Ammon's horn (tissue), 1 donor: ENCODE measurements at regions not wholly inside any gene's neighbourhood (a gene's known extent, or its start where the extent isn't known, plus 50 kb on each side); places are given as distances from the start of the nearest gene placed in this dataset.

Experiments used
- DNase-seq: peaks from one replicate; pipeline ENCODE4 v3.0.0-alpha.2; 2016; ENCODE audit warnings: low spot score

DNA sequence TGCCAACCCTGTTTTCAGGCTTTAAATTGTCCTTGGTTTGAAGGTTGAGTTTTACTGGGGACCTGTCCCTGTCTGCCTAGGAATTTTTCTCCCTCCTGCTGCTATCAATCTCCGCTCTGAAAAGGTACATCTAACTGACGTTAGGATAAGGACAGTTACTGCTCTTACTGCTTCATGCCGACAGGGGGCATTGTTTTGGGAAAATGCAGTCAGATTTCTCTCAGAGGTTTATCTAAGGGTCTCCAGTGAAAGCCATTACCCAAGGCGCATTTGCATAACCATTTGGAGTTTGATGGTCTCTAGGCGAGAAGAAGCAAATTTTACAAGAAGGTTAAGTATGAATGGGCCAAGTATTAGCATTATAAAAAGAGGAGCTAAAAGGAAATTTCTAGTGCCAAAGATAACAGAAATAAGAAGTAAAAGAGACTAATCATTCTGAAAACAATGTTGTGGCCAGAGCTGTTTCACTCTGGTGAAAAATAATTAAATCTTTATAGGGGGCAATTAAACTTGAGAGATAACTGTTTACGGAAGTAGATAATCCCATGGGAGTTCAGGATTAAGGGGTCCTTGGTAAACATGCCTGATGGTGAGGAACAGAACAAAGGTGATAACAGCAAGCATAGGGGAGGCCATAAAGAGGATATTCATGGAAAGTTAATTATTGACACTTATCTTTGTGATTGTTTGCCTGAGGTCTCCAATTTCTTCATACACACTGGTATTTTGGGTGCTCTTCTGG lies 605.0 kb downstream of the MTRR start:
- DNase-seq = no peak

DNA sequence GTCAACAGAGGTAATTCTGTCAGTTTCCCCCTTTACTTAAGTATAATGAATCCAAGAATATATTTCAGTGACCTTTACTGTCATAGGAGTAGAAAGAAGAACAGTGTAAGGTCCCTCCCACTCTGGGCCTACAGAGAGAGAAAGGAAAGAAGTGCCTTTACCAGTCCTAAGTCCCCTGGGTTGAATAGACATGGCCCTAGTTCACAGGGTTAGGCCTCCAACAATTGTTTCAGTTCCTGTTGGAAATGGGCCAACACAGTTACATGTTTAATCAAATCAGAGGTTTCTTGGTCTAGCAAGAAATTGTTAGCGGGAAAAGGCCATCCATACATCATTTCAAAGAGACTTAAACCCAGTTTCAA lies 605.6 kb downstream of the MTRR start:
- DNase-seq = no peak

DNA sequence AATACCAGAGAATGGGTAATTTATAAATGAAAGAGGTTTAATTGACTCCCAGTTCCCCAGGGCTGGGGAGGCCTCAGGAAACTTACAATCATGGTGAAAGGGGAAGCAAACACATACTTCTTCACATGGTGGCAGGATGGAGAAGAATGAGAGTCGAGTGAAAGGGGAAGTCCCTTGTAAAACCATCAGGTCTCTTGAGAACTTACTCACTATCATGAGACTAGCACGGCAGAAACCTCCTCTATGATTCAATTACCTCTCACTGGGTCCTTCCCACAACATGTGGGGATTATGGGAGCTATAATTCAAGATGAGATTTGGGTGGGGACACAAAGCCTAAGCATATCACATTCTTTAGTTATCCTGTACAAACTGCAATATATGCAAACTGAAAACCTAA lies 609.4 kb downstream of the MTRR start:
- DNase-seq = no peak

DNA sequence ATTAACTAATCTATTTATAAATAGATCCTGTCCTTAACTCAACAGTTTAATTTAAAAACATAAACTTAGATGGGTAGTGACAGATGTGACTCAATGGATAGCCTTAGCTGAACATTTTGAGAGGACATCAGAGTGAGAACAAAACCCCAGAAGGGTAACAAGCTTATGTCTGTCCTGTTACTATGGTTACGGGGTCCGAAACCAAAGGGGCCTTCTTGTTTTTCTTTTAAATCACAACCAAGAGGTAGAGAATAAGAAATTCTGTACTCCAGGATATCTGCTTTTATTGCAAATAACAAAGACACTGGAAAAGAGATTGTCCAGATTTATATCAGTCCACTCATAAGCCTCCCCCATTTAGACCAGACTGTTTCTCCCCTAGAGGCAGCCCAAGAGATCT lies 612.1 kb downstream of the MTRR start:
- DNase-seq = no peak

DNA sequence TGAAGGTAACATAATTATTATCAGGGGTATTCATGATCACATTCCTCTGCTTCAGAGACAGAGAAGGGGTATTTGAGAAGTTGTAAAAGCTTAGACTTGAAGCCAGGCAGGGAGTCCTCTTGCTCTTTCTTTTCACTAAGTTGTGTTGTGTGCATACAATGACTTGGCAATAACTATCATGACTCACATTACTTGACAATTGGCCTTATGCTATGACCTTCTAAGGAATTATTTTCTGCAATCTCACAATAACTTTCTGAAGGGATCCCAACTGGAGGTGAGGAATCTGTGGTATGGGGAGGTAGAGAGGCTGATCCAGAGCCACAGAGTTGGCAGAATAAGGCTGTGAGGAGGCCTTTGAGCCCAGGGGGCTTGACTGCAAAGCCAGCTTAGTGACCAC lies 622.3 kb downstream of the MTRR start:
- no peak for DNase-seq

DNA sequence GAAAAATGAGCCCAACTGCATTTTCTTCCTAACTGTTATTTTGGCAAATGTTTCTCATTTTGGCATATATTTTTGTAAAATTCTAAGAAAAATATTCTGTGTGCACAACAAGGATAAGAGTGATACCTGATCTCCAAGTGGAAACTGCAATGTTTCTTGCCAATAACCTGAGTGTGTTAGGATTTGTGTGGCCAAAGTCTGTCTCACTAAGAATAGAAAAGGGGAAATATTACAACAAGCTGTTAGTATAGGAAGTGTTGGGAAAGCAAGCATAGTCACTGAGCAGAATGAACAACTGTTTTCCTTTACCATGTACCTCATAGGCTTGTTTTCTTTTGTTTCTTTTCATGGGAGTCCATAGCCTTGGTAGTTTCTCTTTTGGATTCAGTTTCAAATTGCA lies 624.2 kb downstream of the MTRR start:
- no peak for DNase-seq

DNA sequence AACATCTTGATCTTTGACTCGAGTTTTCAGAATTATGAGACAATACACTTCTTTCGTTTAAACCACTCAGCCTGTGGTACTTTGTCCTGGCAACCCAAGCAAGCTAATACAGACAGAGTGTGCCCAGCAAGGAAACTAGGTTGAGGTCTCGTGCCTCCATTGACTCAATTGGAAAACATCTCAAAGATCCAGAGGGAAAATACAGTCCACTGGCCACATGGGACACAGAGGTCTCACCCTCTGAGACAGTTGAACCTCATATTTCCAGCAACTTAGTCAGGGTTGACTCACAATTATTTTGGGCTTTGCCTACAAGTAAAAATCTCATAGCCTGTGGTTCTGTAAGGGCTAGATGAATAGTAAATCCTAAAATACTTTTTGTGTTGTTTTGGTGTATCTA lies 631.5 kb downstream of the MTRR start:
- DNase-seq = no peak

DNA sequence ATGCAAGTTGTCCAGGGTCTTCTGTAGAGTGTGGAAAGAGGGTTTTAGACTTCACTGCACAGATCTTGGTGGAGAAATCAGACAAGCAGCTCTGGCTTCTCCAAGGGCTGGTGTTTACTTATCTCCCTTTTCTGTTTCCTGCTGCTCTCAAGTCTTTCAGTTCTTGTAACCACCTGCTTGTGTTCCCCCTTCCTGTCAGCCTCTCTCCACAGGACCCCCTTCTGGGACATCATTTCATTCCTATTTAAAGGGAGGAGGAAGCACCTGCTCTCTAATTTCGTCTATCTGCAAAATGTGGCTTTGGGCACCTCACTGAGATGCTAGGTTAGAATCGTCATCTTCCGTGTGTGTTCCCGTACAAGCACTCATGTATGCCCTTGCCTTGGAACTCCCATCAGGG lies 636.2 kb downstream of the MTRR start:
- DNase-seq = no peak

DNA sequence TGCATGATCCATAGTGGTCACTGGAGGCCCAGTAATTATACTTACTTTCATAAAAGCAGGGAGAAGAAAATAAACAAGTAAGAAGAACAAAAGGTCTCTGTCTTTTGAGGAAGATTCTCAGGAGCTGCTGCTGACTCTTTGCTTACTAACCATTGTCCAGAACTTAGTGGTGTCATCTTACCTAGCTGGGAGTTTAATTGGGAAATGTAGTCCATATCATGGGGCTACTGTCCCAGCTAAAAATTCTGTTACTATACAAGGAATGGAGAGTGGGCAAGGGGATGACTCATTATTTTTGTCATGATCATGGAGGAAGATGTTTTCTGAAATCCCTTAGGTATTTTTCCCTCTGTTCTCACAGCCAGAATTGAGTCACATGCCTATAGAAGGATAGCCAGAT lies 639.3 kb downstream of the MTRR start:
- no peak for DNase-seq

DNA sequence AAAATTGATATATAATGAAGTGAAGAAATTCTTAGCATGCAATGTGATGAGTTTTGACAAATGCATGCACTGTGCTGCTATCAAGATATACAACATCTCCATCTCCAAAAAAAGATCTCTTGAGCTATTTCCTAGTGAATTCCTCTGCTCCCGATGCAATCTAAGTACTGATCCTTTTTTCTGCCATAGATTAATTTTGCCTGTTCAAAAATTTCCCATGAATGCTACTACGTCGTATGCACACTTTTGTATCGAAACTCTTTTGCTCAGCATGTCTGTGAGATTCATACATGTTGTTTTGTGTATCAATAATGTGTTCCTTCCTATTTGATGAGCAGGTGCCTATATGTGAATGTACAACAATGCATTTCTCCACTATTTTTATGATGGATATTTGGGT lies 647.4 kb downstream of the MTRR start:
- DNase-seq = no peak

DNA sequence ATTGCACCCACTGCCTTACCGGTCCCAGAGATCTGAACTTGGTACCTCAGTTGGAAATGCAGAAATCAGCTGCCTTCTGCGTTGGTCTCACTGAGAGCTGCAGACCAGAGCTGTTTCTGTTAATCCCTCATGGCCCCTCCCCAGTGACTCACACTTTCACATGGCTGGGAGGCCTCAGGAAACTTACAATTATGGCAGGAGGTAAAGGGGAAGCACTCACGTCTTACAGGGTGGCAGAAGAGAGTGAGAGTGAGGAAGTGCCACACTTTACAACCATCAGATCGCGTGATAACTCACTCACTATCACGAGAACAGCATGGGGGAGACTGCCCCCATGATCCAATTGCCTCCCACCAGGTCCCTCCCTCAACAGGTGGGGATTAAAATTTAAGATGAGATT lies 648.5 kb downstream of the MTRR start:
- DNase-seq = no peak

DNA sequence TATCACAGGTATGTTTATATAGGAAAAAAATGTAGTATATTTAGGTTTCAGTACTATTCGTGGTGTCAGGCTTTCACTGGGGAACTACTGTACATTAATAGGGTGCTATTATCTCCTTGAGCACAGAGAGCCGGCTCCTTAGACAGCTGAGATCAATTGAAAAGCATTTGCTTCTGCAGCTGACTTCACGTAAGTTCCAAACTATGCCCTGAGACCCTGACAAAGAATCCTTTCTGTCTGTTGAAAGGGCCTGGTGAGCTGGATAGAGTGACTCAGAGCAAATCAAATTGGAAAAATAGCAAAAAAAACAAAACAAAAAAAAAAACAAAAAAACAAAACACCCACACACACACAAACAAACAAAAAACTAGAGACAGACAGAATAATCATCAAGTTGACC lies 652.0 kb downstream of the MTRR start:
- DNase-seq = no peak

DNA sequence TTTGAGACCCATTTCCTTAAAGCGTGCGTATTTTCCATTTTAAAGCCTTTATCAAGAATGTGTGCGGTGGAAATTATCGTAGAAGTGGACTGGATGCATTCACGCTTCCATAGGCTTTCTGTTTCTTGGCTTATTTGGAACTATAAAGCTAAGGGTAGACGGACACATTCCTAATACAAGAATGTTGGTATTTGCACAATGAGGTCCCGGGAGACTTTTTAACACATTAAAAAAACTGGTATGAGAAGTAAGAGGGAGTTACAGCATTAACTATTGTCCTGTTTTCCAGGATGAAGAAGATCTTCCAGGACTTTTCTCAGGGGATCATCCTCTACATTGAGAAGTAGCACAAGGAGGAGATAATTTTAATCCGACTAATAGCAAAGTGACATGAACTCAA lies 653.0 kb downstream of the MTRR start:
- DNase-seq = no peak

DNA sequence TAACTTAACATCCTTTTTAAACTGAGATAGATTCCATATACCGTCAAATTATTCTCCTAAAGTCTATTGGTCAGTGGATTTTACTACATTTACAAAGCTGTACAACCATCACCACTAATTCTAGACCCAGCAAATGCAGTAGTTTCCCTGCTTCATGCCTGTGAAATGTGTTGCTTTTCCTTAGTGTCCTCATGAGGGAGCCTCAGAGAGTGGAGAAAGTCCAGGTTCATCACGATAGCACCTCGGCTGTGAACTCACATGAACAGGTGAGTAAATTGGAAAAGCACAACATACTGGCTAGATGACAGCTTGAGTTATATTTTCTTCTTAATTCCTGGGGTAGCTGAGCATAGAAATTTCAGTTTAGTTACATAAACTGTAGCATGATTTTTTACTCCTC lies 653.7 kb downstream of the MTRR start:
- DNase-seq = no peak

DNA sequence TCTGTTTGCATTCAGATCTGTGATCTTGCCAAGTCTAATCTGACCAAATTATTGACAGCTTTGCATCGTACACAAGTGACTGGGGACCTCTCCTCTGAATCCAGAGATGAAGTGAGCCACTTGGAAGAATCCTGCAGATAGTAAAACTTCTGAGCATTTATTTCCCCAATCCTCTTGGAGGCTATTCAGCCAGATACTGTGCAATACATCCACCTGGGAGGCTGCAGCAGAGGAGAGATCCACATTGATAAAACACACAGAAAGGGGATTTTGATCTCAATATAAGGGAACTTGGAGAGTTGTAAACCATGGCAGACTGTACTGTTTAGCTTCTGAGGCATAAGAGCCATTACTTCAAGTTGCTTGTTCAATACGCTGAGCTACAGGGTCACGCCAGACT lies 654.6 kb downstream of the MTRR start:
- DNase-seq = no peak

DNA sequence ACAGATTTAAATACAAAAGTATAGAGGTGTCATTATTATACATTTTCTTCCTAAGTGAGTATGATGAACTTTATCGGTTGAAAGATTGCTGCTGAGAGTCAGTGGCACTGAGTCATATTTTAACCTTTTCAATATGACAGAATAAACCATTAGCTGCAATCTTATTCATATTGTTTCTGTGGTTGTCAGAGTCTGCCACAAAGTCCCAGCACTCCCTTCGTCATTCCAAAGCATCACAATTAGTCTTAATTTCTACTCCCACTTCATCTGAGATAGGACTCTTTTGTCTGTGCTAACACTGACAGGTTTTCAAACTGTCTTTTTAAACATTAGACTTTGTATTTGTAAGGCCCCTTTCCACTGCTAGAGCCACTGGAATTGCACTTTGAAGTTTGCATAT lies 656.9 kb downstream of the MTRR start:
- no peak for DNase-seq

DNA sequence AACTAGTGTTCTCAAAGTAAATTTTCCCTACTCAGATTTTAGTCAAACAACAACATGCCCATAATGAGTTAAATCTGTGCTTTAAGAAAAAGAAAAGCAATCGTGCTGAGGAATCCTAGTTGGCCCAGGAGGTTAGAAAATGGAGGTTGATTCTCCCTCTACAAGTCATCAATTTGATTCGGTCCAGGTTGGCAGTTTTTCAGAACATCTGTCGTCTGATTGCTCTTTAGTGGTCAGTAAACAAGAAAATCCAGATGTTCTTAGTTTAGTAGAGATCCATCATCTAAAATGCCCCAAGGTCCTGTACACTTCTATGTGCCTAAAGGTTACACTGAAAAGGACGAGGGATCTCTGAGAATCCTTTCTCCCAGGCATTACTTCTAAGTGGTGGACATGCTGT lies 659.2 kb downstream of the MTRR start:
- DNase-seq = no peak

DNA sequence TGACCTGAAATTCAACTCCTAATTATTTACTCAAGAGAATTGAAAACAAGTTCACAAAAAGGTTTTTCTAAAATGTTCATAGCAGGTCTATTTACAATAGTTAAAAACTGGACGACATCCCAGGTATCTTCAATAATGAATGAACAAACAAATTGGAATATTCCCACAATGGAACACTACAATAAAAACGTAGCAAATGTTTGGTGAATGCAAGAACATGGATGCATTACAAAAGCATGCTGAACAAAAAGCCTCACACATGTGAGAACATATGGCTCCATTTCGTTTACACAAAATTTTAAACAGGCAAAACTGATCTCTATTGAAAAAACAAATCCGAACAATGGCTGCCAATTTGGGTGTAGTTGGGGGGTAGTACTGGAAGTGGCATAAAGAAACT lies 669.9 kb downstream of the MTRR start:
- DNase-seq = no peak

DNA sequence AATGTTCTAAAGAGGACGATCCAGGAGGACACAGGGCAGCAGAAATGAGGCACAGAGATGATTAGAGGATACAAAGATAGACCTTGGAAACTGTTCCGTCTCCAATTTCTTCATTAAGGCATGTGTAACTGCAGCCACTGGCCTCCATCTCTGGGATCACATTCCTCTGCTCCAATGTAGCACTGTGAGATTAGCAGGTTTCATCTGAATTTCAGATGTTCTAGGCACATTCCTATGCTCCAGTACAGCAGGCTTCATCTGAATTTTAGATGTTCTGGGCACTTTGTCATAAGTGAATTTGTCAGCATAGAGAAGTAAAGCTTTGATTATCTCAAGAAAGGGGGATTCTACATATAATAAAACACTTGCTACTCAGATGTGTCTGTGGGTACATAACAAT lies 671.4 kb downstream of the MTRR start:
- no peak for DNase-seq

DNA sequence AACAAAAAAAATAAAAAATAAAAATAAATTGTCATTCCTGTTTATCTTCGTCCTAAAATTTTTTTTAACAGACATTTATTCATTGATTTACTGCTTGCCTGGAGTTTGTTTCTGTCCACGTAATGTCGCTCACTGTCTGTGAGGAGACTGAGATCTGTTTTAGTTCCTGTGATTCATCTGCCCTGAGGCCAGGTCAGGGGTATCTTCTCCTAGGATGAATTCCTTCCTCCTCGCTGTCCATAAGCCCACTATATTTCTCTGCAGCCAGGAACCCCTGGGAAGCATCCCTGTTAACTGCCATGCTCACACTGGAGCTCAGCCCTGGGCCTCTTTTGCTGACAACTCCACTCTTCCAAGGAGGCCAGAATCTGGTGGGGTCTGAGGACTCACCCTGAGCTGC lies 682.0 kb downstream of the MTRR start:
- DNase-seq = no peak

DNA sequence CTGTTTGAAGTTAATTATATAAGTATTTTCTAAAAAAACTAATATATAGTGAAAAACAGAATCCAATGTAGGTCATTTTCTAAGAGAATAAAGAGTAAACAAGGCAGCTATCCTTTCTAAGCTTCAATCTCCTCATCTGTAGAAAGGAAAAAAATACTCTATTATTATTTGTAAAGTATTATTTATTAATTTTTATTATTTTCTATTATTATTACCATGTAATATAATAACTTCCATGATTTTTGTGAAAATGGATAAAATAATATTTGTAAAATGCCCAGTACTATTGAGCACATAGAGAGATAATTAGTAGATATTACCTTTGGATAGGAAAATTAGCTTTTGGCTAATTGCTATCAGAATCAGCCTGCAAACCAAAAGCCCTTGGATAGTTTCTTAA lies 684.4 kb downstream of the MTRR start:
- DNase-seq = no peak

DNA sequence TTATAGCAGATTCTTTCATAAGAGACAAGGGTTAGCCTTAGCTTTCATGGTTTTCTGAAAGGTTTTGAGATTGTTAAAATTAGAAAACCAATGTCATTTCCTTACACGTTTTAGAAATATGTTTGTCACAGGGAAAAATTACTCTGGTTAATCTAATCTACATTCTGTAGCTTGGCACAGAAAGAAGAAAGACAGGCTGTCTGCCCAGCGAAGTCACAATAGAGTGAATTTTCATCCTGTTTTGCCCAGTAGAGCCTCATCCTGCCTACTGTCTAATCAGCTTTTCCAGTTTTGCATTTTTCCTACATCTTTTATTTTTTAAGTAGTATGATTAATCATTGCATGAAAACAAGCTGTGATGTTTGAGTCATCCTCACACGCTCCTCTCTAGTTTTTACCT lies 688.8 kb downstream of the MTRR start:
- no peak for DNase-seq

DNA sequence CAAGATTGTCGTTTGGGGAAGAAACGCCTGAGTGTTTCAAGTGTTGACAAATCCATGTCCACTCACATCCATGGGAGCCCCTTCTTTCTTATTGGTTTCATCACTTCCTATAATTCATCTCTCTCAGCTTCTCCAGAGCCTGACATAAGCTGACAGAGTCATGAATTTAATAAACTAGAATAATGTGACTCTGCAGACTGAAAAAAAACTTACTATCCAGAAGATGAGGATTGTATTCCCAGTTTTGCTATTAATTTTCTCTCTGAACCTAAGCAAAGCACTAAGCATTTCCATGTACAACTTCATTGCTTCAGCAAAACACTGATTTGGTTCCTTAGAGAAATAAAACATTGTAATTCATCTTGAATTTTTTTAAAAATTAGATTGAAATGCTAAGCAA lies 691.8 kb downstream of the MTRR start:
- DNase-seq = no peak

DNA sequence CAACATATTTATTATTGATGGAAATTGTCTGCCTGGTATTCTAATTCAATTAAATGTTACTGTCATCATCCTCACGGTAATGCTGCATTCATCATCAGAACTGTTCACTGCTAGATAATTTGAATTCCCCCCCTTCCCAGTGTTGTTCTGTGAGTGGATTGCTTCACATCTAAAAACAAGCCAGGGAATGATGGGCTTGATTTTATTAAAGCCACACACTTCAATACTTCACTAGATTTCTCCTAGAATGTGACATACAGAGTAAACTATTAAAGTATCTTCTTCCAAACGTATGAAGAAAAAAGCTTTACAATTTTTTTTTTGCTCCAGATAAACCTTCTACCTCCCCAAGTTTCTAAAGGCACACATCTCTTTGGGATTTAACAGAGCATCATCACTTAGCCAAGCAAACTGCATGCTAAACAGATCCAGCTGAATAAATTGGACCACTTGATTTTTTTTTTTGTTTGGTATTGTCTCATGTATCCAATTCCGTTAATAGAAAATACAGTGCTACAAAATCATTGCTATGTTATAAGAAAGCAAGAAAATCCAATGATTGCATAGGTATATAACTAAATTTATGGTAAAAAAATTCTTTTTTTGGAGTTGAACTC lies 692.4 kb downstream of the MTRR start:
- DNase-seq = no peak
